ENCODE measurements at regions not wholly inside any gene's neighbourhood (a gene's known extent, or its start where the extent isn't known, plus 50 kb on each side); places are given as distances from the start of the nearest gene placed in this dataset.

GRCh38 chr2:100664021-100664755 lies 101.4 kb downstream of the PDCL3 start:
- TF ChIP-seq POLR2A (IDR thresholded peaks at IDR 0.05; ENCODE audit: extremely low read depth, insufficient read length): no peak
- no peak for TF ChIP-seq CTCF (IDR thresholded peaks at IDR 0.05; ENCODE audit: low read depth, low read length)
- no peak for TF ChIP-seq MAX (IDR thresholded peaks at IDR 0.05; ENCODE audit: low read depth, low read length)
- no peak for TF ChIP-seq MYC (IDR thresholded peaks at IDR 0.05; ENCODE audit: low read depth, low read length)
- H3K4me3 ChIP-seq (ENCODE audit: low read depth, low read length): no peak overlapping the region
- no peak for DNase-seq (ENCODE audit: low read depth)

- TF ChIP-seq MYC (IDR thresholded peaks at IDR 0.05; ENCODE audit: low read depth, low read length) (no peak), CTCF (IDR thresholded peaks at IDR 0.05; ENCODE audit: low read depth, low read length) (no peak), MAX (IDR thresholded peaks at IDR 0.05; ENCODE audit: low read depth, low read length) (no peak)
- H3K4me3 ChIP-seq (ENCODE audit: low read depth, low read length): no peak overlapping the region
- no peak for DNase-seq (ENCODE audit: low read depth)
Measured at GRCh38 chr2:100664756-100665101, 101.9 kb downstream of the PDCL3 start.

- TF ChIP-seq POLR2A (IDR thresholded peaks at IDR 0.05; ENCODE audit: extremely low read depth, insufficient read length): no peak
- TF ChIP-seq CTCF (IDR thresholded peaks at IDR 0.05; ENCODE audit: low read depth, low read length): no peak
- TF ChIP-seq MAX (IDR thresholded peaks at IDR 0.05; ENCODE audit: low read depth, low read length): no peak
- TF ChIP-seq MYC (IDR thresholded peaks at IDR 0.05; ENCODE audit: low read depth, low read length): no peak
- H3K4me3 ChIP-seq (ENCODE audit: low read depth, low read length): no peak overlapping the region
- no peak for DNase-seq (ENCODE audit: low read depth)
Measured at GRCh38 chr2:100666996-100667395, 104.2 kb downstream of the PDCL3 start.

- TF ChIP-seq POLR2A (IDR thresholded peaks at IDR 0.05; ENCODE audit: extremely low read depth, insufficient read length) (no peak), CTCF (IDR thresholded peaks at IDR 0.05; ENCODE audit: low read depth, low read length) (no peak), MYC (IDR thresholded peaks at IDR 0.05; ENCODE audit: low read depth, low read length) (no peak), MAX (IDR thresholded peaks at IDR 0.05; ENCODE audit: low read depth, low read length) (no peak)
- DNase-seq (ENCODE audit: low read depth): no peak
- H3K4me3 ChIP-seq (ENCODE audit: low read depth, low read length): no peak overlapping the region
Measured at GRCh38 chr2:100667801-100668200, 105.0 kb downstream of the PDCL3 start.

- no peak overlapping the region for H3K4me3 ChIP-seq (ENCODE audit: low read depth, low read length)
- no peak for DNase-seq (ENCODE audit: low read depth)
- TF ChIP-seq CTCF (IDR thresholded peaks at IDR 0.05; ENCODE audit: low read depth, low read length) (no peak), POLR2A (IDR thresholded peaks at IDR 0.05; ENCODE audit: extremely low read depth, insufficient read length) (no peak), MAX (IDR thresholded peaks at IDR 0.05; ENCODE audit: low read depth, low read length) (no peak), MYC (IDR thresholded peaks at IDR 0.05; ENCODE audit: low read depth, low read length) (no peak)
Measured at GRCh38 chr2:100670232-100670631, 107.4 kb downstream of the PDCL3 start.

Measured in NB4 (cell line).